22Rv1 (cell line): ENCODE measurements at regions not wholly inside any gene's neighbourhood (a gene's known extent, or its start where the extent isn't known, plus 50 kb on each side); places are given as distances from the start of the nearest gene placed in this dataset.

Experiments used
- ZFX ChIP-seq: fragments of 450-650 bp; IDR thresholded peaks from 2 replicates; pipeline ENCODE4 v1.6.1; 2017; ENCODE audit warnings: antibody characterized with exemption, borderline replicate concordance
- TF ChIP-seq, protein P1 (sequence below): fragments of 450-650 bp; IDR thresholded peaks from 2 replicates; pipeline ENCODE4 v1.5.1; 2017; ENCODE audit warnings: mild to moderate bottlenecking

GRCh38 chrX:117568238-117568637 is 548.4 kb downstream of the KLHL13 start:
- TF ChIP-seq, protein P1, sequence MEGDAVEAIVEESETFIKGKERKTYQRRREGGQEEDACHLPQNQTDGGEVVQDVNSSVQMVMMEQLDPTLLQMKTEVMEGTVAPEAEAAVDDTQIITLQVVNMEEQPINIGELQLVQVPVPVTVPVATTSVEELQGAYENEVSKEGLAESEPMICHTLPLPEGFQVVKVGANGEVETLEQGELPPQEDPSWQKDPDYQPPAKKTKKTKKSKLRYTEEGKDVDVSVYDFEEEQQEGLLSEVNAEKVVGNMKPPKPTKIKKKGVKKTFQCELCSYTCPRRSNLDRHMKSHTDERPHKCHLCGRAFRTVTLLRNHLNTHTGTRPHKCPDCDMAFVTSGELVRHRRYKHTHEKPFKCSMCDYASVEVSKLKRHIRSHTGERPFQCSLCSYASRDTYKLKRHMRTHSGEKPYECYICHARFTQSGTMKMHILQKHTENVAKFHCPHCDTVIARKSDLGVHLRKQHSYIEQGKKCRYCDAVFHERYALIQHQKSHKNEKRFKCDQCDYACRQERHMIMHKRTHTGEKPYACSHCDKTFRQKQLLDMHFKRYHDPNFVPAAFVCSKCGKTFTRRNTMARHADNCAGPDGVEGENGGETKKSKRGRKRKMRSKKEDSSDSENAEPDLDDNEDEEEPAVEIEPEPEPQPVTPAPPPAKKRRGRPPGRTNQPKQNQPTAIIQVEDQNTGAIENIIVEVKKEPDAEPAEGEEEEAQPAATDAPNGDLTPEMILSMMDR, result no peak
- TF ChIP-seq ZFX, result no peak
